ENCODE measurements at regions not wholly inside any gene's neighbourhood (a gene's known extent, or its start where the extent isn't known, plus 50 kb on each side); places are given as distances from the start of the nearest gene placed in this dataset.

- H3K4me1 ChIP-seq: no peaks in the 10 kb centered on the region
- H3K27me3 ChIP-seq: no peaks in the 10 kb centered on the region
- TF ChIP-seq CTCF (IDR thresholded peaks at IDR 0.05; ENCODE audit: low read depth, low read length): no peak
- DNase-seq: no peak
- no peaks in the 10 kb centered on the region for H3K36me3 ChIP-seq
- no peaks in the 10 kb centered on the region for H3K9me3 ChIP-seq
- no peak overlapping the region for H3K4me3 ChIP-seq (ENCODE audit: low read depth, low read length)
Observed at GRCh38 chr7:153034791-153035190, 275.2 kb downstream of the ACTR3B start.

GRCh38 chr7:153036396-153037063, 277.0 kb downstream of the ACTR3B start:
- Histone ChIP-seq H3K36me3 (no peaks in the 10 kb centered on the region), H3K27me3 (no peaks in the 10 kb centered on the region), H3K9me3 (no peaks in the 10 kb centered on the region), H3K4me1 (no peaks in the 10 kb centered on the region), H3K4me3 (ENCODE audit: low read depth, low read length) (no peak overlapping the region)
- DNase-seq: no peak
- TF ChIP-seq CTCF (IDR thresholded peaks at IDR 0.05; ENCODE audit: low read depth, low read length): no peak

- TF ChIP-seq CTCF (IDR thresholded peaks at IDR 0.05; ENCODE audit: low read depth, low read length): no peak
- Histone ChIP-seq H3K27me3 (no peaks in the 10 kb centered on the region), H3K9me3 (no peaks in the 10 kb centered on the region), H3K4me1 (no peaks in the 10 kb centered on the region), H3K4me3 (ENCODE audit: low read depth, low read length) (no peak overlapping the region), H3K36me3 (no peaks in the 10 kb centered on the region)
- DNase-seq: no peak
Observed at GRCh38 chr7:153043440-153043839, 283.9 kb downstream of the ACTR3B start.

GRCh38 chr7:153044981-153045380, 285.4 kb downstream of the ACTR3B start:
- Histone ChIP-seq H3K4me1 (no peaks in the 10 kb centered on the region), H3K36me3 (no peaks in the 10 kb centered on the region), H3K27me3 (no peaks in the 10 kb centered on the region), H3K9me3 (no peaks in the 10 kb centered on the region), H3K4me3 (ENCODE audit: low read depth, low read length) (no peak overlapping the region)
- no peak for DNase-seq
- TF ChIP-seq CTCF (IDR thresholded peaks at IDR 0.05; ENCODE audit: low read depth, low read length): no peak

- DNase-seq: no peak
- H3K4me1 ChIP-seq: no peaks in the 10 kb centered on the region
- no peaks in the 10 kb centered on the region for H3K27me3 ChIP-seq
- no peaks in the 10 kb centered on the region for H3K9me3 ChIP-seq
- no peaks in the 10 kb centered on the region for H3K36me3 ChIP-seq
- H3K4me3 ChIP-seq (ENCODE audit: low read depth, low read length): no peak overlapping the region
- TF ChIP-seq CTCF (IDR thresholded peaks at IDR 0.05; ENCODE audit: low read depth, low read length): no peak
Observed at GRCh38 chr7:153047079-153047959, 287.8 kb downstream of the ACTR3B start.

- Histone ChIP-seq H3K9me3 (no peaks in the 10 kb centered on the region), H3K27me3 (peaks cover 4% of the 10 kb centered on the region; the same call in 1 of the 2 replicates), H3K4me3 (ENCODE audit: low read depth, low read length) (no peak overlapping the region), H3K36me3 (no peaks in the 10 kb centered on the region), H3K4me1 (no peaks in the 10 kb centered on the region)
- DNase-seq: no peak
- no peak for TF ChIP-seq CTCF (IDR thresholded peaks at IDR 0.05; ENCODE audit: low read depth, low read length)
Observed at GRCh38 chr7:153052206-153052605, 292.7 kb downstream of the ACTR3B start.
